Stimulated activated CD8-positive, alpha-beta memory T cell treated with anti-CD3 and anti-CD28 coated beads, Interleukin-2, amount 100 ng/mL, for 1 hour (primary cell): ENCODE measurements at regions not wholly inside any gene's neighbourhood (a gene's known extent, or its start where the extent isn't known, plus 50 kb on each side); places are given as distances from the start of the nearest gene placed in this dataset.
"Not testable (repeated sequence)": the region's sequence is repeated elsewhere in the genome, so short reads cannot be mapped to it uniquely, and the experiment has no call there.

Experiments
- DNase-seq, 2 donors: peaks; one replicate each; pipeline ENCODE4 v3.0.0-alpha.2; 2020; ENCODE audit warnings: low read depth in 2 of 2

DNA sequence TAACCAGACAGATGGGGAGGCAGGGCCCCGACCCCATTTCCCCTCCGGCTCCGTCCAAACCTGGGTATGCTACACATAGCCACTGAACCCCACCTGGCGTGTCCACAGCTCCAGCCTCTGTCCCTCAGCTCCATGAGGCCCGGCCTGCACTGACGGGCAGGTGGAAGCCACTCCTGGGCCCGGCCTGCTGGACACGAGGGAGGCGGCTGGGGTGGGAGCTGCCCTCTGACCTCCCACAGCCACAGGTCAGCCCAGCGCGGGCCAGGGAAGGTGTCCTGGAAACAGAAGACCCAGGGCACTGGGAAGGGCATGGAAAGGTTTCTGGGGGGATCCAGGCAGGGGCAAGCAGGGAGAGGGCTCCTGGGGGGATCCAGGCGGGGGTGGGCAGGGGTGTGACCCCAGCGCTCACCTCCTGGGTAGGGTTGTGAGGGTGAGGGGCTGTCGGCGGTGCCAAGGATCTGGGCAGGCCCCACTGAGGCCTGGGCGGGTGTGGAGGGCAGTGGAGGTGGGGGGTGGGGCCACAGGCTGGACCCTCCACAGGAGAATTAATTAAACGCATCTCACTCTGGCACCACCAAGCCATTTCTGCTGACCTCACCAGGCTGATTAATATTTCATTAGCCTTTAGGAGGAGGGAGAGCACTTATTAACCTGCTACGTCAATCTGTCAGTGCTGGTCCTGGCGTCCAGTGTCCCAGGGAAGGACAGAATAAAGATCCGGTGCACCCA lies 108.9 kb downstream of the UNCX start:
- DNase-seq, result no peak

DNA sequence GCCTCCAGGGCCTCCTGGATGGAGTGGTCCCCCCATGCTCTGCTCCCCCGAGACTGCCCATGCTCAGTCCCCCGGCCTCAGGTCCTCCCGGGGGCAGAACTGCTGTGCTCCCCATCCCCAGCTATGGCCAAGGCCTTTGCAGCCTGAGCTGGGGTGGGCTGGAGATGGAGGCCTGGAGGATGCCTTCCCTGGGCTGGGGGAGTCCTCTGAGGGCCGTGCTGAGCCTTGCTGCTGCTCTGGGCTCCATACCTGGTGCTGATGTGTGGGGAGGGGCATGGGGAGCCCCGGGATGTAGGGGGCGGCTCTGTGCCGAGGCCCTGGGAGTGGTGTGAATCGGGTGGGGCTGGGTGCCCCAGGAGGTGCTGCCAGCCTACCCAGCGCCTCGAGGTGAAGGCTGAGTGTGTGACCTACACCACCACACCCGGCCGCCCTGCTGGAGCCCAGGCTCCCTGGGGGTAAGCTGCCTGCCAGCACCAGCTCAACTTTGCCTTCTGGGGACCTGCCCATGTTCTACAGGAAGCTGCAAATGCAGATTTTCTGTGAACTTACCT lies 109.5 kb downstream of the UNCX start:
- DNase-seq, result no peak

DNA sequence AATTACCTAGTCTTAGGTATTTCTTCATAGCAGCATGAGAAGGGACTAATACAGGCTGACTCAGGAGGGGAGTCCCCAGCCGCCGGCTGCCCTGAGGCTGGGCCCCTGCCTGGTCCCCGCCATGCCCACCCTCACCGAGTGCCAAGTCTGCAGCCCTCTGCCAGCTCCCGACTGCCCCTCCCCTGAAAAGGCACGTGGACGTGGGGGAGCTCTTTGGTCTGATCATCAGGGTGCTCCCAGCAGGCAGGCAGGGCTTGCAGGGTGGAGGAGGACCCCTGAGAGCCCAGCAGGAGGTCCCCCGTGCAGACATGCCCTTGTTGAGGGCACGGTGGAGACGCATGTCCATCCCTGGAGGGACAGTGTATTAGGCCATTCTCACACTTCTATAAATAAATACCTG lies 110.9 kb downstream of the UNCX start:
- no peak for DNase-seq

DNA sequence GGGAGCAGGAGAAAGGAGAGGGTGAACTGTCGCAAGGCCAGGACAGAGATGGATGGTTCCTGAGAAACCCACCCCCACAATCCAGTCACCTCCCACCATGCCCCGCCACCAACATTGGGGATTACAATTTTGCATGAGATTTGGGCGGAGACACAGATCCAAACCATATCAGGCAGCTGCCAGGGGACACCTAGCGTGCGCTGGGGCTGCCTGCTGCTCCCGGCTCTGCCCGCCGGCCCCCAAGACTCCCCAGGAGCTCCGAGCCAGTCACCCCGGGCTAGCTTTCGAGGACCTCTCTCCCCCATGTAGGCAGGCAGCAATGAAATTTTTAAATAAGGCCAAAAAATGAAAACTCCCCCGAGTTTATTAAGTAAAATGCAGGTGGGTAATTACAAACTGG lies 111.7 kb downstream of the UNCX start:
- DNase-seq, result no peak

DNA sequence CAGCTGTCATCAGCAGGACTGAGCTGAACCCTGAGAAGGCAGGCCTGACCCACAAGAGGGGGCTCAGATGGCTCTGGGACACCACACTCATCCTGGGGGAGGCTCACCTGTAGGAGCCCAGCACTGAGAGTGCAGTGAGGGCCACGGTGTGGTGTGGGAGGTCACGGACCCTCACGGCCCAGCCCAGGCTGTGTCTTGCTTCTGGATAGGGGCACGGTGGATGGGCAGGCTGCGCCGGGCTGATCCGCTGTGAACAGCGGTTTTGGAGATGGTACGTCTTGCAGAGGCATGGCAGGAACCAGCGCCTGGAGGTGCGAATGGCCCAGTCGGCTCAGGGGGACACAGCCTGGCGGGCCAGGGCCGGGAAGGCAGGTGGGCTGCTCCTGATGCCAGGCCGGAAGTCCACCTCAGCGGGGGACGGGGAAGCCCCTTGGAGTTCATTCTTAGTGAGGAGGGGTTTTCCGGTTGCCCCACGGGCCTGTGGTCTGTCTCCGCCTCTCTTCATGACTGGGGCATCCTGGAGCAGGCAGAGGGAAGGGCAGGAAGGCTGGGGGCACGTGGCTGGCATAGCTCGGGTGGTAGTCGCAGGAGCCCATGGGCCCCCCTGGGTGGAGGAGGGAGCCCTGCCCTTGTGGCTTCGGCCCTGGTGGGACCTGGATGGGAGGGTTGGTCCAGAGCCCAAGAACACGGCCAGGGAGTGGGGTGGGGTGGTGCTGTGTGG lies 112.5 kb downstream of the UNCX start:
- no peak for DNase-seq

DNA sequence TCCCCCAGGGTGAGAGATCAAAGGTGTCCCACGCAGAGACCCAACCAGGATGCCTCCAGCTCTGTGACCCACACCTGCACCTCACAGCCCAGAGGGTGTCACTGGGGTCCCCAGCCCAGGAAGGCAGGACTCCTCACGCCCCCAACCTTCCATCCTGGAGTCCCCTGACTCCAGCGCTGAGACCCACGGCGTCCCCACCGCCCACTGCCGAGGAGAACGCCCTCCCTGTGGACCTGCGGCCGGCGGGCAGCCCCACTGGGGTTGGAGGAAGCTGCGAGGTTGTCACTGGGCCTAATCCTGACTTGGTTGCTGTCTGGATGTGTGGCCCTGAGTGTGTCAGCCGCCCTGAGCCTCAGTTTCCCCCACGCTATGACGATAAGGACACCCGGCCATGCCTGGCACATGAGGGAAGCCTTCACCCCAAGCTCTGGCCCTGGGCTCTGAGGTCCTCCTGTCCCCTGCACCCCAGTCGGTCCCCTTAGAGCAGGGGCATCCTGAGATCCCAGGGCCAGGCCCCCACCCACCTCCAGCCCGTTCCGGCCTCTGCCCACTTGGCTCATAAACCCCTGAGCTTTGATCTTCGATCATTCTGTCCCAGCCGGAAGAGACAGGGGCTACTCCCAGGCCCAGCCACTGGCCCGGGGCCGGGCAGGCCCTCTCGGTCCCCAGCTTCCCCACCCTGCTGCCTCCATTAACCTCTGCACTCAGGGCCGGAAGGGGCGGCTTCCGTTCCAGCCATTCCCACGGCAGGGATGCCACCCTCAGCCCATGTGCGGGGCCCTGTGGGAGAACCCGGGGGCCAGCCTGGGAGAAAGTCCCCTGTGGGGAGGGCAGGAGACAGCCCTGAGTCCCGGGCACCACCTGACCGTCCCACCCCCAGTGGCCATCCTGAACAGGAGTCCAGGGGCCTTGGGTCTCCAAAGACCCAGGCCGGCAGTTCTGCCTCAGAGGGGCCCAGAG lies 113.2 kb downstream of the MICALL2 start:
- DNase-seq, result no peak

DNA sequence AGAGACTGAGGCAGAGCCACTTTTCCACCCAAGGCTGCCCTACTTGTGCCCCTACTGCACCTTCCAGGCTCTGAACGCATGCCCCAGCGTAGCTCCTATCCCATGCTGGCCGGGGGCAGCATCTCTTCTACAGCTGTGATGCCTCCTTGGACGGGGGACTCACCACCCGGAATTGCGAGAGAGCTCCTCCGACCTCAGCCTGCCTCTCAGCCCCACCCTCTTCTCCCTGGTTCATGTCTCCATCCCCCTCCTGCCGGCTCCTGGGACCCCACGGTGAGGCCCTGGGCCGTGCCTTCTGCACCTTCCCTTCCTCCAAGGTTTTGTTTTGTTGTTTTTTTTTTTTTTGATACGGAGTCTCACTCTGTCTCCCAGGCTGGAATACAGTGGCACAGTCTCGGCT lies 112.4 kb downstream of the MICALL2 start:
- DNase-seq, result no peak

DNA sequence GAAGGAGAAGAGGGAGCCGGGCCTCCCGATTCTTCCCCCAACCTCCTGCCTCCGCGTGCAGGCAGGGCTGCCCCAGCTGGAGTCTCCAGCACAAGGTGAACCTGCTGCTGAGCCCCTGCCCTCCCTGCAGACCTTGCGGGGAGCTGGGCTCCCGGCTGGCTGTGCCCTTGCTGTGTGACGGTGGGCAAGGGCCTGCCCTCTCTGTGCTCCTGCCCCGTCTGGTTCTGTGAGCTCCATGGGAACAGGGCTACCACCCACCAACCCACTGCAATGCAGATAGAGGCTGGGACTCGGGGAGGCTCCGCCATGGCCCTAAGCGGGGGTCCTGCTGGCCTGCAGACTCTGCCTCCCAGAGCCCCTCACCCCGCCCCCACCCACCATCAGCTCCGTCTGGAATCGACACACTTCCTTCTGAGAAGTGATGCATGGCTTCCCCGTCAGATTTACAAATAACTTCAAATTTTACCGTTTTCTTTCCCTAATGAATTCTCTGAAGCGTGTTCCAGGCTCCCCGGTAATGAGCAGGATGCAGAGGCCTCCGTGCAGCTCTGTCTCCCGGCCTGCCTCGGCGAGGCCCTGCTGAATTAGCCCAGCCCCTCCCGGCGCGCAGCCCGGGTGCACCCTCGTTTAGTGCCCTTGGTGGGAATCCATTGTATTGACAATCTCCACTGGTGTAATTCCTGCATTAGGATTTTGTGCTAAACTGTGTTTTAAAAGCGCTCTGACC lies 111.0 kb downstream of the MICALL2 start:
- DNase-seq, result no peak

DNA sequence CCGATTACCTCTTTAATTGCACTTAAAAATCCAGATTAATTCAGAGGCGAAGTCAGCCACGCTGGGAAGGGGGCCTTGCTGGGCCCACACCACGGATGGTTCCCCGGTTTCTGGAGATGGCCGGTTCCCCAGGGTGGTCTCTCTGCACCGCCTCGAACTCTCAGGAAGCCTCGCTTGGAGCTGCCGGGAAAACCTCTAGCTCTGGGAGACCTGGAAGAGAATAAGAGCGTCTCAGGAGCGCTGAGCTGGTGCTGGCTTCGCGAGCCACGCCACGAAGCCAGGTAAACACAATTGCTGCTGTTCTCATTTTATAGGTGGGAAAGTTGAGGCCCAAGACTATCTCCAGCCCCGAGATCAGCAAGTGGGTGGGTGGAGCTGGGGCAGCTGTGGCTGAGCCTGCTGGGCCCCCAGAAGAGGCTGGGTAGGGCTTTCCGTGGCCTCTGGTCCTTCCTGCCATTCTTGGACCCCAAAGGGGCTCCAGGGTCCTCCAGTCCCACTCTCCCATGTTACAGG lies 110.4 kb downstream of the MICALL2 start:
- DNase-seq, result no peak

DNA sequence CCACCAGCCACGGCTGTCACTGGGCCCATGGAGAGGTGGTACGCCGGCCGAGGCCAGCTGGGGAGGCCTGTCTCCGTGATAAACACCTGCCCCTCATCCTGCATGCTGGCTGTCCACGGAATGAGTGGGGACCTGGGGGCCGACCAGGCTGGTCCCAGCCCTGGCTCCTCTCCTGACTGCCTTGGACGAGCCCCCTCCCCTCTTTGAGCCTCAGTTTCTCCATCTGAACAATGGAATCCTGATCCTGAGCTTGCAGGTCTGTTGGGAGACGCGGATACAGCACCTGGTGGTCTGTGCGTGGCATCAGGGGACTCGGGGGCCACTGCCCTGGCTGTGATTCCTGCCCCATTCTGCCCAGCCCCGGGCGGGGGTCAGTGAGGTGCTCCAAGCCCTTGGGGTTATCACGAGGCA lies 109.9 kb downstream of the MICALL2 start:
- no peak for DNase-seq

DNA sequence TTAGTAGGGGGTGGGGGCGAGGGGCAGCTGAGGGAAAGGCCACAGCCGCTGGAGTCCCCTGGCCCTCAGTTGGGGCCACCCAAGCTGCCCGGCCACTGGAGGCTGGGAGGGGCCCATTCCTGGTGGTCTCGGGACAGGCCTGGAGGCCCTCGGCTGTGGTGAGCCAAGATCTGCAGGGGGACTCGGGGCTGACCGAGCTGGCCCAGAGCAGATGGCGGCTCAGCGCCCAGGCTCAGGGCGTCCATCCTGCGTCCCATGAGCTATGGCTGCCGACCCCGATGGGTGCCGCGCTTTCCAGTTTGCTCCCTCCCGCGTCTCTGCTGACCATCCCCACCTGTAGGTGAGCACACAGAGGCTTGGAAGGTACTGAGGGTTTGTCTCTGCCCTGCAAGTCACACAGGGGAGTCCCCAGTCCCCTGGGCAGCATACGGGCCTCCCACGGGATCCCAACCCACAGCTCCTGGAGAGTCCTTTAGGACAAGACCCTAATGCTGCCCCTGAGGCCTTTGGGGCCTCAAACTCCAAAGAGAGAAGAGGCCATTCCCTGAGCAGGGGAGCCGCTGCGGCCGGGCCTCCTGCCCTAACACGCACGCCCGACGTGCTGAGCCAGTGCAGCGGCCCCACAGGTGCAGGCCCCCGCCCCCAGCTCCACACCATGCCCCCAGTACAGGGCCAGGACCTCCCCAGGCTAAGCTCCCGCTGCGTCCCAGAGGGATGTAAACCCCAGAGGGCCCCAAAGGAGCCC lies 107.2 kb downstream of the MICALL2 start:
- DNase-seq, result no peak

DNA sequence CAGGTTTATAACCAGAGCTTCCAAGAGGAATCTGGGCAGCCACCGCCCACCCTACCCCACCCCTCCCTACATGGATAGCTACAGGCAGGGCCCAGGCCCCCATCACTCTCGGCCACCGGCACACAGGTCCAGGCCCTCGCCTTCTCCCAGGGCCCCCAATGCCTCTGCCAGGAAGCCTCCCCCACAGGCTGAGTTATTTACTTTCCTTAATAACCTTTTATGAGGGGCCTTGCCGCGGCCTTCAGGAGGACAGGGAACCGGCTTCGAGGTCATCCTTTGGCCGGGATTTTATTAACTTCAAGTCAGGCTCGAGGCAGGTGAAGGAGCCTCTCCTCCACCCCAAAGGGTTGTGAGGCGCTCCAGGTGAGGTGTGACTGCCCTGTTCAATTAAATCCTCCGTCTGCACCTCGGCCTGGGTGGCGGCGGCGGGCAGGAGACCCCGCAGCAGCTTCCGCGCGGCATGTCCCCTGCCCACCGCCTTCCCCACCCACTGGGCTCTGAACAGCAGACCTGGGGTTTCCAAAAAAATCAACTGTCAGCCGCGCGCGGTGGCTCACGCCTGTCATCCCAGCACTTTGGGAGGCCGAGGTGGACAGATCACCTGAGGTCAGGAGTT lies 106.5 kb downstream of the MICALL2 start:
- no peak for DNase-seq

DNA sequence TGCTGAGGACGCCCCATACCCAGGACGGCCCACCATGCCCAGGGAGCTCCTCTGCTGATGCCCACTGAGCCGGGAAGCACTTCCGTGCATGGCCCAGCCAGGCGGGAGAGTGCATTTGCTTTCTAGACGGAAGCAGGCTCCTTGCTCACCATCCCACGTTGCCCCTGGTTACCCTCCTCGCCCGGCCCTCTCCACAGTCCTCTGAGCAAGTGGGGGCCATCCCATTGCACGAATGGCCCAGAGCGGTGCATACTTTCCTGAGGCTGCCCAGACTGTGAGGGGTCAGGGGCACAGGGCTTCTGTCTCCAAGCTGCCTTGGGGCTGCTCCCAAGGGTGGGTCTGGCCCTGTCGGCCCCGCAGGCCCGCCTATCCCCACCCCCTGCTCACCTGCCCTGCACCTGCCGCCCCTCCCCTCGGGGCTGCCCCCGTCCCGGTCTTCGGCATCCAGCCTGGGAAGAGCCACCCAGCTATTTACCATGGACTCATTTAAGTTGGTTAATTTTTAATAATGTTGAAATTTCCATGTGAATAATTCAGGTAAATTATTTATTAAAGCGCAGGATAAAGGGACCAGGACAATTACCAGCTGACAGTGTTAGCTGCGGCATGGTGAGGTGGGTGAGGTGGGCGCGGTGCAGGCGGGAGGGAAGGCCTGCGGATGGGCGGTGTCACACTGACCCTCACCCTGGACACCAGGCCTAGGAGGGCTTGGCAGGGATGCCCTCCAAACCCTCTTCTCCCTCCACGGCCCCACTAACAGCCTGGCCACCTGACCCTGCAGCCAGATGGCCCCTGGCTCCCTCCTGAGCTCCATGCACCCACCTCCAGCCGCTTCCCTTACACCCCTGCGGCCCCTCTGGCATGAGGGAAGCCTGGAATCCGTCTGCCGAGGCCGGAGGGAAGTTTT lies 104.4 kb downstream of the MICALL2 start:
- DNase-seq, result no peak

DNA sequence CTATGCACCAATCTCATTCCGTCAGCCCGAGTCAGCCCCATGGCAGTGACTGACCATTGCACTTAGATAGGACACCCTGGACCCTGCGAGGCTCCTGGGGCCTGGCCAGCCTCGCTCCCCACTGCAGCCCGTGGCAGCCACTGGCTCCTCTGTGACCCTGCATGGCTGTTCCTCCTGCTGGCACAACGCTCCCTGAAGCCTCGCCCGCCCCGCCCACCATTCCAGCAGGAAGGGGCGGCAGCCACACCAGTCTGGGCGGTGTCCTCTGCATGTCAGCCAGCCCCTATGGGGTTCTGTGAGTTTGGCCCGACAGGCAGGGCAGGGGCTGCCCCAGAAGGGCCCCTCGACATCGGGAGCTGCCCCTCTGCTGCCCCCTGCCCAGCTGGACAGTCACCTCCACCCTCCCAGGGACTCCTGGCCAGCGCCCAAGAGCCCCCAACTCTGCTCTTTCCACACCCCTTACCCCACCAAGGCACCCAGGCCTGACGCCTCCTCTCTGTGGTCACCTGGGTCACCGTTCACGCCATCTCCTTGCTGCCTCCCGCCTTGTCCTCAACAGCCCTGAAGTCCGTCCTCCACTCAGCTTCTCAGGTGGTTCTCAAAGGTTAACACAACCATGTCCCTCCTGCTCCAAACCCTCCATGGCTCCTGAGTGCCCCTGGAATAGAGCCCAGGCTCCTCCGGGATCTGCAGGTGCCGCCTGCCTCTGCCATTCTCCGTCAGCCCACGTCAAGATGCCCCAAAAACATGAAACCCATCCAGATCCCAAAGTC lies 103.5 kb downstream of the MICALL2 start:
- DNase-seq, result no peak

DNA sequence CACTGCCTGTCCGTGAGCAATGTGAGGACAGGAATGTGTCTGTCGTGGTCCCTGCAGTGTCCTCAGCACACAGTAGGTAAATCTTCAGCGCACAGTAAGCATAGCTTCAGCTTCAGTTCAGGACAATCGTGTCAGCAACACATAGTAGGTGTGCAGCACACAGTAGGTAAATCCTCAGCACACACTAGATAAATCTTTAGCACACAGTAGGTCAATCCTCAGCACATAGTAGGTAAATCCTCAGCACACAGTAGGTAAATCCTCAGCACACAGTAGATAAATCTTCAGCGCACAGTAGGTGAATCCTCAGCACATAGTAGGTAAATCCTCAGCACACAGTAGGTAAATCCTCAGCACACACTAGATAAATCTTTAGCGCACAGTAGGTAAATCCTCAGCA lies 102.4 kb downstream of the MICALL2 start:
- not testable (repeated sequence) for DNase-seq

DNA sequence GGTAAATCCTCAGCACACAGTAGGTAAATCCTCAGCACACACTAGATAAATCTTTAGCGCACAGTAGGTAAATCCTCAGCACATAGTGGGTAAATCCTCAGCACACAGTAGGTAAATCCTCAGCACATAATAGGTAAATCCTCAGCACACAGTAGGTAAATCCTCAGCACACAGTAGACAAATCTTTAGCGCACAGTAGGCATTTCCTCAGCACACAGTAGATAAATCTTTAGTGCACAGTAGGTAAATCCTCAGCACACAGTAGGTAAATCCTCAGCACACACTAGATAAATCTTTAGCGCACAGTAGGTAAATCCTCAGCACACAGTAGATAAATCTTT lies 102.0 kb downstream of the MICALL2 start:
- DNase-seq, result not testable (repeated sequence)

DNA sequence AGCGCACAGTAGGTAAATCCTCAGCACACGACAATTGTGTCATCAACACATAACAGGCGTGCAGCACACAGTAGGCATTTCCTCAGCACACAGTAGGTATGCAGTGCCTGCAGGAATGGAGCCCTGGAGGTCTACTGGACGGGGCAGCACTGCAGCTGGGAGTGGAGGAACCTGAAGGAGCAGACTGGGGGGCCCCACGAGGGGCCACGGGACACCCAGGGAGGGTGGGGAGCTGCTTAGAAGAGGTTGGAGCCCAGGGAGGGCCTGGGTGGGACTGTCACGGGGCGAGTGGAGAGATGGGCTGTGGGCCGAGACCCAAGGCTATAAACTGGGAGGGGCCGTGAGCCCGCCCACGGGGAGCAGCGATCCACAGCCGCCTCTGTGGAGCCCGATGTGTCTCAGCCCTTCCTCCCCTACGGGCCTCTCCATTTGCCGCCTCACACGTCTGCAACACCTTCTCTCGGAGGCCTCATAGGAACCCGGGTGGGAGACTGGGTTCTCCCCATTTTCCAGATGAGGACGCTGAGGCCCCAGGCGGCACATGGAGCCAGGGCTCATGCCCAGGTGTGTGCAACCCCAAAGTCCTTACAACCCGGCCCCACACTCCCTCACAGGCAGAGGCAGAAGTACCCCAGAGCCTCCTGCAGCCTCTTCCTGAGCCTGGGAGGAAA lies 101.5 kb downstream of the MICALL2 start:
- DNase-seq, result no peak
